Stomach (tissue), 4 donors: ENCODE measurements at regions not wholly inside any gene's neighbourhood (a gene's known extent, or its start where the extent isn't known, plus 50 kb on each side); places are given as distances from the start of the nearest gene placed in this dataset.
"Not testable (repeated sequence)": the region's sequence is repeated elsewhere in the genome, so short reads cannot be mapped to it uniquely, and the experiment has no call there.

Source experiments
- CTCF ChIP-seq, 7 experiments: fragments of 450-650 bp in 4 of 7; fragments of 200-600 bp in 3 of 7; sonication (generic) in 3 of 7; IDR thresholded peaks; one replicate each; pipeline ENCODE4 v1.5.1; 2016 to 2019; ENCODE audit warnings: antibody characterized with exemption in 7 of 7, control low read depth in 2 of 7, mild to moderate bottlenecking in 1 of 7
- EP300 ChIP-seq: sonication (generic); formaldehyde crosslinking; IDR thresholded peaks from one replicate; pipeline ENCODE4 v1.6.1; 2017; ENCODE audit warnings: antibody characterized with exemption
- POLR2A ChIP-seq, 4 donors: fragments of 450-650 bp; IDR thresholded peaks; one replicate each; pipeline ENCODE4 v1.6.1; 2016; ENCODE audit warnings: antibody characterized with exemption in 4 of 4, control low read depth in 2 of 4, mild to moderate bottlenecking in 1 of 4, moderate library complexity in 1 of 4
- POLR2AphosphoS5 ChIP-seq, 3 donors: sonication (generic); formaldehyde crosslinking; IDR thresholded peaks; one replicate each; pipeline ENCODE4 v1.6.1; 2016; ENCODE audit warnings: antibody characterized with exemption in 3 of 3

DNA sequence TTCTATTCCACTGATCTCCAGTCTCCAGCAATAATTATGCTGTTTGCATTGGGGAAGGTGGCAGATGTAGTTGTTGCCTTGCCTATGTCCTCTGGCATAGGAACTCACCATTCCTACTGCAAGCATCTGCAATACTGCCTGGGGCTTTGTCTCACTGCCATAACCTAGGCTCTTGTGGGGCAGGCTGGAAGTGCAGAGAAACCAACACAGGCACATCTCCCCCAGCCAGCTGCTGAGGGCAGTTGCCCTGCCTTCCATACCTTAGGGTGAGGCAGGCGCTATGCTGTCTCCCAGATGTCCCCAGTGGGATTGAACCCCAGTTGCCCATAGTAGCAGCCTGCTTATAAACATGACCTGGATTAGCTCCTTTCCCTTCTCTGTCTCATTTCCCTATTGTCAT is 128.1 kb downstream of the NPIPA7 start:
- not testable (repeated sequence) for TF ChIP-seq CTCF (IDR thresholded peaks at IDR 0.05); POLR2AphosphoS5 (IDR thresholded peaks at IDR 0.05); POLR2A (IDR thresholded peaks at IDR 0.05); EP300
